Activated T-helper 1 cell treated with anti-CD3 and anti-CD28 coated beads, Interleukin-12 subunit alpha, Interleukin-12 subunit beta, Interleukin-2, Interleukin-4 antibody, amounts not matched to agents 30 ng/mL and 10 ng/mL and 1 ng/mL, durations not matched to agents 14 hours and 24 hours and 36 hours (primary cell): ENCODE measurements at regions not wholly inside any gene's neighbourhood (a gene's known extent, or its start where the extent isn't known, plus 50 kb on each side); places are given as distances from the start of the nearest gene placed in this dataset.
"Not testable (repeated sequence)": the region's sequence is repeated elsewhere in the genome, so short reads cannot be mapped to it uniquely, and the experiment has no call there.

ENCODE experiments used
- DNase-seq: peaks from one replicate; pipeline ENCODE4 v3.0.0; 2021; ENCODE audit warnings: low spot score
- H3K27ac Mint-ChIP-seq: one replicate; pipeline ENCODE4 v1.8.0; 2021; ENCODE audit warnings: mild to moderate bottlenecking, mixed read lengths
- H3K27me3 Mint-ChIP-seq: one replicate; pipeline ENCODE4 v1.8.0; 2022; ENCODE audit warnings: mild to moderate bottlenecking, moderate library complexity, mixed read lengths; ENCODE audit not compliant: insufficient read depth
- H3K36me3 Mint-ChIP-seq: one replicate; pipeline ENCODE4 v1.8.0; 2021; ENCODE audit warnings: low read depth, mixed read lengths
- H3K4me1 Mint-ChIP-seq: one replicate; pipeline ENCODE4 v1.8.0; 2021; ENCODE audit warnings: low read depth, mixed read lengths
- H3K4me3 Mint-ChIP-seq: one replicate; pipeline ENCODE4 v1.8.0; 2021; ENCODE audit warnings: mild to moderate bottlenecking, moderate library complexity, mixed read lengths
- H3K9me3 Mint-ChIP-seq: one replicate; pipeline ENCODE4 v1.8.0; 2021; ENCODE audit warnings: mixed read lengths
- intact Hi-C: fragments of 100-400 bp; cut with micrococcal nuclease; formaldehyde crosslinking; loops from one replicate; pipeline ENCODE4 v1.15.1; 2024

GRCh38 chr10:21347043-21347784, 178.3 kb downstream of the SKIDA1 start:
- Mint-ChIP-seq H3K4me1 (no peaks in the 10 kb centered on the region), H3K4me3 (no peak overlapping the region)

GRCh38 chr10:21343087-21343486, 182.4 kb downstream of the SKIDA1 start:
- Mint-ChIP-seq H3K36me3 (no peaks in the 10 kb centered on the region), H3K27me3 (no peaks in the 10 kb centered on the region), H3K4me3 (no peak overlapping the region), H3K4me1 (no peaks in the 10 kb centered on the region), H3K9me3 (no peaks in the 10 kb centered on the region), H3K27ac (no peak overlapping the region)
- no peak for DNase-seq
- intact Hi-C loops, result no loop called here

More at GRCh38 chr10:21347043-21347784, 178.3 kb downstream of the SKIDA1 start:
- Mint-ChIP-seq H3K9me3 (no peaks in the 10 kb centered on the region), H3K27ac (no peak overlapping the region), H3K27me3 (no peaks in the 10 kb centered on the region), H3K36me3 (no peaks in the 10 kb centered on the region)
- DNase-seq, result no peak
- intact Hi-C loops, result no loop called here

DNA sequence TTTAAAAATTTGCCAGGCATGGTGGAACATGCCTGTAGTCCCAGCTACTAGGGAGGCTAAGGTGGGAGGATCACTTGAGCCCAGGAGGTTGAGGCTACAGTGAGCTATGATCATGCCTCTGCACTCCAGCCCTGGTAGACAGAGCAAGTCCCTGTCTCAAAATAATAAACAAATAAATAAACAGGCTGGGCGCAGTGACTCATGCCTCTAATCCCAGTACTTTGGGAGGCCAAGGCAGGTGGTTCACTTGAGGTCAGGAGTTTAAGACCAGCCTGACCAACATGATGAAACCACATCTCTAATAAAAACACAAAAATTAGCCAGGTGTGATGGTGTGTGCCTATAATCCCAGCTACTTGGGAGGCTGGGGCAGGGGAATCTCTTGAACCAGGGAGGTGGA, 183.0 kb downstream of the SKIDA1 start:
- intact Hi-C loops, H3K36me3 Mint-ChIP-seq, H3K4me1 Mint-ChIP-seq, DNase-seq, H3K4me3 Mint-ChIP-seq, H3K27ac Mint-ChIP-seq, H3K27me3 Mint-ChIP-seq, H3K9me3 Mint-ChIP-seq: not testable (repeated sequence)

DNA sequence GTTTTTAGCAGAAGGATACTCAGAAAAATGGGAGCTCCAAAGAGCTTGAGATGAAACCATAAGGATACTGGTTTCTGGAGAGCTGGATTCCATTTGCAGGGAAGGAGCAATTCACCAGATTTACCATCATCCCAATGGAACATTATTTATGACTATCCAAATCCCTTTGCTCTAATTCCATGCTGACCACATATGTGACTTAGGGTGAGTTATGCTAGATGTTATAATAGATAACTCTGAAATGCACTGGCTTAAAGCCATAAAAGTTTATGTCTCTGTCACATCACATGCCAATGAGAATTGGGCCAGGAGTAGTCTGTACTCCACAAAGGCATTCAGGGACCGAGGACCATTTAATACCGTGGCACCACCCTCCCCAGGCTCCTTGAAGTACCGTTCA, 185.2 kb downstream of the SKIDA1 start:
- Mint-ChIP-seq H3K27ac (no peak overlapping the region), H3K36me3 (no peaks in the 10 kb centered on the region), H3K27me3 (no peaks in the 10 kb centered on the region), H3K4me1 (no peaks in the 10 kb centered on the region), H3K4me3 (no peak overlapping the region), H3K9me3 (no peaks in the 10 kb centered on the region)
- DNase-seq, result no peak
- intact Hi-C loops, result no loop called here

GRCh38 chr10:21337171-21337792, 188.2 kb downstream of the SKIDA1 start:
- no peak overlapping the region for H3K4me3 Mint-ChIP-seq
- no peak overlapping the region for H3K27ac Mint-ChIP-seq
- no peak for DNase-seq
- H3K36me3 Mint-ChIP-seq, result no peaks in the 10 kb centered on the region
- H3K9me3 Mint-ChIP-seq, result no peaks in the 10 kb centered on the region
- H3K4me1 Mint-ChIP-seq, result no peaks in the 10 kb centered on the region
- intact Hi-C loops, result no loop called here
- no peaks in the 10 kb centered on the region for H3K27me3 Mint-ChIP-seq

GRCh38 chr10:21336476-21337170, 188.9 kb downstream of the SKIDA1 start:
- no peak overlapping the region for H3K27ac Mint-ChIP-seq
- no peak overlapping the region for H3K4me3 Mint-ChIP-seq
- intact Hi-C loops, result no loop called here
- H3K9me3 Mint-ChIP-seq, result no peaks in the 10 kb centered on the region
- H3K4me1 Mint-ChIP-seq, result no peaks in the 10 kb centered on the region
- no peak for DNase-seq
- no peaks in the 10 kb centered on the region for H3K27me3 Mint-ChIP-seq
- H3K36me3 Mint-ChIP-seq, result no peaks in the 10 kb centered on the region

GRCh38 chr10:21334891-21335696, 190.4 kb downstream of the SKIDA1 start:
- intact Hi-C loops, result no loop called here
- no peaks in the 10 kb centered on the region for H3K36me3 Mint-ChIP-seq
- H3K27me3 Mint-ChIP-seq, result no peaks in the 10 kb centered on the region
- no peak overlapping the region for H3K27ac Mint-ChIP-seq
- DNase-seq, result no peak
- H3K4me3 Mint-ChIP-seq, result no peak overlapping the region
- no peaks in the 10 kb centered on the region for H3K9me3 Mint-ChIP-seq
- no peaks in the 10 kb centered on the region for H3K4me1 Mint-ChIP-seq

DNA sequence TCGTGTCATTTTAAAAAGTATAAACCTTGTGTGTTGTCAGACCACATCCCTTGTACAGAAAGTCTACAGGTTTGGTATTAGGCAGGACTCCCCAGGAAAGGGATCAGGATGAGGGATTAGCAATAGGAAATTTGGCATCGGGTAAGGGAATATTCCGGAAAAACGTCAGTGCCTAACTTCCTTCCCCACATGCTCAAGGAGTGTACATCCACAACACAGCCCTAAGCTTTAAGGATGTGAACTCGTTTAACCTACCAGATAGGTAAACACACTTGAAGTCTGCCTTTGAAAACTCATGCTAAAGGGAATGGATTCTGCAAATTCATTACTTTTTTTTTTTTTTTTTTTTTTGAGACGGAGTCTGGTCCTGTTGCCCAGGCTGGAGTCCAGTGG, 194.9 kb downstream of the SKIDA1 start:
- Mint-ChIP-seq H3K4me1 (no peaks in the 10 kb centered on the region), H3K27me3 (no peaks in the 10 kb centered on the region)

GRCh38 chr10:21329995-21330627, 195.4 kb downstream of the SKIDA1 start:
- Mint-ChIP-seq H3K27ac (no peak overlapping the region), H3K4me1 (no peaks in the 10 kb centered on the region), H3K27me3 (no peaks in the 10 kb centered on the region), H3K9me3 (no peaks in the 10 kb centered on the region), H3K36me3 (no peaks in the 10 kb centered on the region), H3K4me3 (no peak overlapping the region)
- DNase-seq, result no peak
- intact Hi-C loops, result no loop called here

More for the DNA sequence above, 194.9 kb downstream of the SKIDA1 start:
- Mint-ChIP-seq H3K4me3 (no peak overlapping the region), H3K9me3 (no peaks in the 10 kb centered on the region), H3K27ac (no peak overlapping the region), H3K36me3 (no peaks in the 10 kb centered on the region)
- no peak for DNase-seq
- intact Hi-C loops, result no loop called here

- Mint-ChIP-seq H3K27me3 (no peaks in the 10 kb centered on the region), H3K4me3 (no peak overlapping the region), H3K9me3 (no peaks in the 10 kb centered on the region), H3K36me3 (no peaks in the 10 kb centered on the region), H3K4me1 (no peaks in the 10 kb centered on the region), H3K27ac (no peak overlapping the region)
- DNase-seq, result no peak
- intact Hi-C loops, result no loop called here
Observed at GRCh38 chr10:21327289-21327993, 198.0 kb downstream of the SKIDA1 start.

GRCh38 chr10:21326594-21327288, 198.7 kb downstream of the SKIDA1 start:
- Mint-ChIP-seq H3K27me3 (no peaks in the 10 kb centered on the region), H3K27ac (no peak overlapping the region), H3K4me1 (no peaks in the 10 kb centered on the region), H3K9me3 (no peaks in the 10 kb centered on the region), H3K36me3 (no peaks in the 10 kb centered on the region), H3K4me3 (no peak overlapping the region)
- intact Hi-C loops, result no loop called here
- DNase-seq, result no peak
